ENCODE measurements at regions not wholly inside any gene's neighbourhood (a gene's known extent, or its start where the extent isn't known, plus 50 kb on each side); places are given as distances from the start of the nearest gene placed in this dataset.

- TF ChIP-seq, protein P1, sequence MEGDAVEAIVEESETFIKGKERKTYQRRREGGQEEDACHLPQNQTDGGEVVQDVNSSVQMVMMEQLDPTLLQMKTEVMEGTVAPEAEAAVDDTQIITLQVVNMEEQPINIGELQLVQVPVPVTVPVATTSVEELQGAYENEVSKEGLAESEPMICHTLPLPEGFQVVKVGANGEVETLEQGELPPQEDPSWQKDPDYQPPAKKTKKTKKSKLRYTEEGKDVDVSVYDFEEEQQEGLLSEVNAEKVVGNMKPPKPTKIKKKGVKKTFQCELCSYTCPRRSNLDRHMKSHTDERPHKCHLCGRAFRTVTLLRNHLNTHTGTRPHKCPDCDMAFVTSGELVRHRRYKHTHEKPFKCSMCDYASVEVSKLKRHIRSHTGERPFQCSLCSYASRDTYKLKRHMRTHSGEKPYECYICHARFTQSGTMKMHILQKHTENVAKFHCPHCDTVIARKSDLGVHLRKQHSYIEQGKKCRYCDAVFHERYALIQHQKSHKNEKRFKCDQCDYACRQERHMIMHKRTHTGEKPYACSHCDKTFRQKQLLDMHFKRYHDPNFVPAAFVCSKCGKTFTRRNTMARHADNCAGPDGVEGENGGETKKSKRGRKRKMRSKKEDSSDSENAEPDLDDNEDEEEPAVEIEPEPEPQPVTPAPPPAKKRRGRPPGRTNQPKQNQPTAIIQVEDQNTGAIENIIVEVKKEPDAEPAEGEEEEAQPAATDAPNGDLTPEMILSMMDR (IDR thresholded peaks at IDR 0.05; ENCODE audit: low read depth, low read length), result no peak
- H3K4me3 ChIP-seq (ENCODE audit: low read depth, low read length), result no peak overlapping the region
These were observed 610.6 kb upstream of the ZP4 start for GRCh38 chr1:238501290-238501689.

DNA sequence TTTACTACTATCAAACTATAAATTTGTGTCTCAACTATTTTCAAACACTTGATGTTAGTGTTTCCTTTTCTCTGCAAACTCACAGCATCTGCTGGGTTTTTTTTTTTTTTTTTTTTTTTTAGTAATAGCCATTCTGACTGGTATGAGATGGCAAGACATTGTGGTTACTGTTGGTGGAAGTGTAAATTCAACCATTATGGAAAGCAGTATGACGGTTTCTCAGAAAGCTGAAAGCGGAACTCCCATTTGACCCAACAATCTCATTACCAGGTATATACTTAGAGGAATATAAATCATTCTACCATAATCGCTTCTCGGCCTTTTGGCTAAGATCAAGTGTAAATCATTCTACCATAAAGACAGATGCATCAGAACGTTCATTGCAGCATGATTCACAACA, 608.3 kb upstream of the ZP4 start:
- TF ChIP-seq, protein P1 (IDR thresholded peaks at IDR 0.05; ENCODE audit: low read depth, low read length), result no peak
- no peak overlapping the region for H3K4me3 ChIP-seq (ENCODE audit: low read depth, low read length)

GRCh38 chr1:238492271-238492670, 601.5 kb upstream of the ZP4 start:
- no peak overlapping the region for H3K4me3 ChIP-seq (ENCODE audit: low read depth, low read length)
- TF ChIP-seq, protein P1 (IDR thresholded peaks at IDR 0.05; ENCODE audit: low read depth, low read length), result no peak

GRCh38 chr1:238491265-238491664, 600.5 kb upstream of the ZP4 start:
- TF ChIP-seq, protein P1 (IDR thresholded peaks at IDR 0.05; ENCODE audit: low read depth, low read length), result no peak

GRCh38 chr1:238489006-238489405, 598.3 kb upstream of the ZP4 start:
- TF ChIP-seq, protein P1 (IDR thresholded peaks at IDR 0.05; ENCODE audit: low read depth, low read length), result no peak

More at GRCh38 chr1:238491265-238491664, 600.5 kb upstream of the ZP4 start:
- no peak overlapping the region for H3K4me3 ChIP-seq (ENCODE audit: low read depth, low read length)

GRCh38 chr1:238488401-238488800, 597.7 kb upstream of the ZP4 start:
- H3K4me3 ChIP-seq (ENCODE audit: low read depth, low read length), result no peak overlapping the region
- TF ChIP-seq, protein P1 (IDR thresholded peaks at IDR 0.05; ENCODE audit: low read depth, low read length), result no peak

More at GRCh38 chr1:238489006-238489405, 598.3 kb upstream of the ZP4 start:
- H3K4me3 ChIP-seq (ENCODE audit: low read depth, low read length), result no peak overlapping the region

DNA sequence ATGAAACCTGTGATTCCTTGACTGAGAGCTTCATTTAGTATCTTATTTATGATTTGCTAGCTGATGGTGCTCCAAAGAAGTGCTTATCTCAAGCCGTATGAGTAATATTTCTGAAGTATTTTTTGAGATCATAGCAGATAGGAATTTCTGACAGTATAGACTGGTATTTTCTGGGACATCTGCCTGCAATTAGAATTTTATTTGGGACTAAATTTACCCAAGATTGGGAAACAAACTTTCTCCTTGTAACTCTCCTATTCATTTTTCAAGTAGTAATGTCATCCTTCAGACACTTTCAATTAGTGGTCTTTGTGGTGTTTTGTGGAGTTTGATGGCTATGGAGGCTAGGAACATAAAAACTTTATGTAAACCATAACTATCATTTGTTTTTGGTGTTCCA, 597.2 kb upstream of the ZP4 start:
- H3K4me3 ChIP-seq (ENCODE audit: low read depth, low read length), result no peak overlapping the region
- TF ChIP-seq, protein P1 (IDR thresholded peaks at IDR 0.05; ENCODE audit: low read depth, low read length), result no peak

Data from WI38 (cell line).